NCI-H345 (cell line): ENCODE measurements at regions not wholly inside any gene's neighbourhood (a gene's known extent, or its start where the extent isn't known, plus 50 kb on each side); places are given as distances from the start of the nearest gene placed in this dataset.

Experiments
- DNase-seq: peaks from one replicate; lab custom pipeline; 2025; lab: John Stamatoyannopoulos, UW

DNA sequence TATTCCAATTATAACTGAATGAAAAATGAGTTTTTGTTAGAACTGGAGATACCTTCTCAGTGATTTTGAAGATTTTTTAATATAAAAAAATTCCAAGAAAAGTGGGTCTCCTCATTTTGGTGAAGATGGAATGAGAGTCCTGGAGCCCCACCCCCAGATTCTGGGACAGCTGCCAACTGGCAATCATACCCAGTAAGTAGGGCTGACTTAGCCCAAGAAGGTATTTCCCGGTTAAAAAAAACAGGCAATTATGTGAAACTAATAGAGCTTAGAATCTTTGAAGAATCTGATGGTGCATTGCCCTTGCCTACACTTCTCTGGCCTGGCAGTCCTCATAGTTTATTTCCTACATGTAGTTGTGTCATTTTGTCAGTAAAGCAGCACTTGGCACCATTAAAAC lies 52.8 kb upstream of the VWDE start:
- DNase-seq: peak; percentile 22

DNA sequence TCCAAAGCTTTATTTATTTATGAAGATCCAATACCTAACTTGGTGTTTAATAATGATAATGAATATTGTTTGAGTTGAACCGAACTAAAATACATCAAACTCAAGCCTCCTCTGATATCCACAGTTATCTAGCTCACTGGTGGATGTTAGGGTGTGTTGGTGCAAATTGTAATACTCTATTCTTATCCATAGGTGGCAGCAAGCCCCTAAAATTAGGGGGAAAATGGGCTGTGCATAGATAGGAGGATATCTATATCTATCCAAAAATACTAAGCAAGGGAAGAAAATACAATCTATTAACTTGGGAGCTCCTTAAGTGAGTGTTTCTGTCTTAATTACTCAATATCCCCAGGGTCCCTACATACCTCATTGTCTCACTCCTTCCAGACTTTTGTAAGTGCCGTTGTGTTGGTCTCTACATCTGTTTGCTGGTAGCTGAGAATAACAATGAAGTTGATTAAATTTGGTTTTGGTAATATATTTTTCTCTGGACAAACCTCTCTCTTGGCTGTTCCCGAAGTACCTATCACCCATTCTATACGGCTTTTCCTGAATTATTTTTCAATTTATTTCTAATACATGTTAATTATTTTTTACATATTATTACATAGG lies 55.0 kb upstream of the VWDE start:
- DNase-seq: peak; percentile 59

DNA sequence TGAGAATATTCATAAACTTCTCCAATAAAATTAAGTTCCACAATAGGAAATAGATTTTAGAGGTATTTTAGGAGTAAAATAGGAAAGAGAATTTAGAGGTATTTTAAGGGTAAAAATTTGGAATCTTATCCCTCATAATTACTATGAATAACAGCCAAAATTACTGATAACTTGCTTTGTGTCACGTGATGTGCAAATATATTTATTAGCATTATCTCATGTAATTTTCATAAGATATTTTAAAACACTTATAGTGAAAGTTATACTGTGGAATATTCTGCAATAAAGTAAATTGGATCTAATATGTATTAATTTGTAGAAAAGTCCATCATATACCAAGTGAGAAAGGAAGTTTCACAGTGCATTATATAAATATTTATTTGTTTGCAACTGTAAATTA lies 64.2 kb upstream of the VWDE start:
- DNase-seq: no peak

DNA sequence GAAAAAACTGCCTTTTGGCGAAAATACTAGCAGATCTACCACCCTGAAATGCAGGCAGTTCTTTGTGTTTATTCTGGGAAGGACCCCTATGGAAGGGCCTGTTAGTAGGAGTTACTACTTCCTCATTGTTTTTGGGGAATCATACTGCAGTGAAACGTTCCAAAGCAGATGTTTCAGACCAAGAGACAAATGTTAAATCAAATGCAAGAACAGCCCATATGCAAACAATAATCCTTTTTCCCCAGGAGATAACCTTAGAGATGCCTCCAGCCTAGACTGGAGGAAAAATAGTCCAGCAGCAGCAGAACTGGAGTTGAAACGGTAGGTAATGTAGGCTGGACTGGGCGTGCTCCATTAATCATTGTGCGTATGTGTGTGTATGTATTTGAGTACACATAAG lies 65.9 kb upstream of the VWDE start:
- no peak for DNase-seq

DNA sequence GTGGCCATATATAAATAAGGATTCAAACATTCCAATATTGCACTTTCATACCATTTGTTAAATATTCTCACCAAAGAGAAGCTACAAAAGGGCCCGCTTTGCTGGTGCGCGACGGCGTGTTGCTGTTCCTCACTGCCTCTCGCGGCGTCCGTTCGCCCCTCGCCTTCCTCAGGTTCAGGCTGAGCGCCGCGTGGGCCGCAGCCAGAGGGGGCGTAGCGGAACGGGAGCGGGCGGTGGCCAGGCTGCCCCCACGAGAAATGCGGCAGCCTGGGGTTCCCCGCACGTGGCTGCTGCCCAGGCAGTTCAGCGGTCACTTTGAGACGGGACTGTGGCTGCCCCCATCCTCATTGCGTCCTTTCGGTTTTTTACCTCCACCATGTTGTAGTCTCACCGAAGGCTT lies 67.3 kb upstream of the VWDE start:
- DNase-seq: no peak

DNA sequence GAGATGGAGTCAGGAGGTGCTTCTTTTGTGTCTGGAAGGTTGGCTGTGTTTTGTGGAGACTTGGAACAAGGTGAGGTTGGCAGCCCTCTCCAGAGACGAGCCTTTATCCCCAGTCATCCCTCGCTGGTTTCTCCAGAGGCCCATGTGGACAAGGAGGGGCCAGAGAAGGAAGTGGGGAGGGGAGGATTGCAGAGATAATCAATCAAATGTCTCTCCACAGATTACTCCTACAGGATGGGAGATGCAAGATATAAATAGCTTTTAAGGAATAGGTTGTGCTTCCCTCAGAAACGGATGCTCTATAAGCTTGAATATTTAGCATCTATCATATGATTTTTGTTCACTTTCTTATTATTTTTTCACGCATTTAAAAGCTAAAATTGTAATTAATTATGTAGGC lies 70.4 kb upstream of the VWDE start:
- no peak for DNase-seq

DNA sequence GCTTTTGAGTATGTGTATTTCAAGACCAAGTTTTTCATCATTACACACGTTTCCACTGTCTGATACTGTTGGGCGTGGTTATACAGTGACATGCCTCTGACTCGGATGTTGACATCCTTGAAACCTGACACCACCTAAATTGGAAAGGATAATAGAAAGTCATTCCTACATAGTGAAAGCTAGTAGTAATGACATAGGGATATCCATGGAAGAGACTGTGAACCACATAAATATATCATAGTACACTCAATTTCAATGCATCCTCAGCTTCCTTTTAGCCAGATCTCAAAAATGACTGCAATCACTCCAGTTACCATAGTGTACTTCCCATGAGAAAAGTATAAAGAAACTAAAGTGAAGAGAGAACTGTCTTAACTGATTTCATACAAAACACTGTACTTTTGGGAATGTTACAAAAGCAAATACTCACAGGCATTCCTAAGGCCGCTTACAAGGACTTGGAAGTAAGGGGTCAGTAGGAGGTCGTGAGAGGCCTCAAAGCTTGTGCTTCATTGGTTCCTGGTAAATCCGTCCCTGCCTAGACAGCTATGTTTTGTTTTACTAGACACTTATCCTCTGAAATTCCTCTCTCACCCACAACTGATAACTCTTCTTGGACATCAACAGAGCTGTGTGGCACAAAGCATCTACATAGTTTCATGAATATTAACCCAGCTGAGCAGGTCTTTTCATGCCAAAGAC lies 71.8 kb upstream of the VWDE start:
- peak; percentile 45 for DNase-seq

DNA sequence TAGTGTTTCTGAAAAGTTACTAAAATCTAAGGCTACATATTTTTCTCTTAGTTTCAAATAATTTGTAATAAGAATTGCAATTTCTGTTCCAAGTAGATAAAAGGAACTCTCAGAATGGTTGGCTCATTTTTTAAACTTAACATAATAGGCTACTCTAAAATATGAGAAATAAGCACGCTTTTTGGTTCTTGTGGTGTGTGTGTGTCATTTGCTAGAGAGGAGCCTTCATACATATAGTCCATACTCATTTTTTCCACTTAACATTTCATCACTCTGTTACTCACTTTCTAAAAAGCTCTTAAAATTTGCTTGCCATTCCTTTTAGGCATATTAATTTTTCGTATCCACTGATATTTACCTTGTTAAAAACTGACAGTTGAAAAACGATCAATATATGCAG lies 74.0 kb upstream of the VWDE start:
- no peak for DNase-seq

DNA sequence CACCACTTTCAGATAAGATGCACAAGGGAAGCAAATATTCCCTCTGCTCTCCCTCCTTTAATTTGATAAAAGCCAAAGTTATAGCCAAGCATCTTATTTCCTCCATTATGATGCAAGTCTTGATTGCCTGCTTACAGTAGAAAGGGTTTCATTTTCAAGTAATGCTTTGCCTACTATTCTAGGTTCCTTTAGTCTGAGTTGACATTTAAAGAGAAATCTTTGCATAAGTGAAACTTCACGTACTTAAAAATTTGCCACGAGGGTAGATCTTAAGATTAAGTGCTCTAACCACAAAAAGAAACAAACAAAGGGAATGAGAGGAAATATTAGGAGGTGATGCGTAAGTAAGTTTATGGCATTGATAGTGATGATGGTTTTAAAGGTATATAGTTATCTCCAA lies 78.1 kb upstream of the VWDE start:
- DNase-seq: no peak

DNA sequence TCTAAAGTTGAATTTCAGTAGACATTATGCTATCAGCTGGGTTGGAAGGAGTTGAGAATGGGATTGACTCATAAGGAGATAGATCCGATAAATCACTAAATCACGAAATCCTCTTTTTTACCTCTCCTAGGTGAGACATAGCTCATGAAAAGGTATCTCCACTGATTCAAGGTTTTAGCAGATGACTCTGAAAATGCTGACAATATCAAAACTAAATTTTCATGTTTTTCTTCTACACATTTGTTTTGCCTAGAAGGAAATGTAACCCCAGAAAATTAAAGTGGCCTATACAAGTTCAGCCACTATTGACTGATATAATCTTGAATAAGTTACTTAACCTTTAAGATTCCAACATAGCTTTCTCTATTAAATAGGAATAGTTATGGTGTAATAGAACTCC lies 82.2 kb upstream of the VWDE start:
- DNase-seq: no peak

DNA sequence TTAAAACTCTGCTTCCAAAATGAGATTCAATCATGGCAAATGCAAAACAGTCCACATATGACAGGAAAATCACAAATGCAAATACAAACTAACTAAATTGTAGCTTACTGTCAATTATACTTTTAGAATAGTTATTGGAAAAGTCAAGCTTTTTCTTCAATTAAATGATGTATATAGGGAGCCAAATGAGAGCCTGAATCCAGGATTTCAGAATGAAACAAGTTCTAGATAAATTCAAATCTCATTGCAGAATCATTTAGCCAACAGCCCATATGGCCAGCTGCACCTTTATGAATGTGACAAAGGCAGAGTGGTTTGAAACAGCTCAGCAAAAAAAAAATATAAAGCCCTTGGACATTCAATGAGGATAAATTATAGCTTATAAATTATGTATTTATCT lies 82.2 kb upstream of the SCIN start:
- no peak for DNase-seq

DNA sequence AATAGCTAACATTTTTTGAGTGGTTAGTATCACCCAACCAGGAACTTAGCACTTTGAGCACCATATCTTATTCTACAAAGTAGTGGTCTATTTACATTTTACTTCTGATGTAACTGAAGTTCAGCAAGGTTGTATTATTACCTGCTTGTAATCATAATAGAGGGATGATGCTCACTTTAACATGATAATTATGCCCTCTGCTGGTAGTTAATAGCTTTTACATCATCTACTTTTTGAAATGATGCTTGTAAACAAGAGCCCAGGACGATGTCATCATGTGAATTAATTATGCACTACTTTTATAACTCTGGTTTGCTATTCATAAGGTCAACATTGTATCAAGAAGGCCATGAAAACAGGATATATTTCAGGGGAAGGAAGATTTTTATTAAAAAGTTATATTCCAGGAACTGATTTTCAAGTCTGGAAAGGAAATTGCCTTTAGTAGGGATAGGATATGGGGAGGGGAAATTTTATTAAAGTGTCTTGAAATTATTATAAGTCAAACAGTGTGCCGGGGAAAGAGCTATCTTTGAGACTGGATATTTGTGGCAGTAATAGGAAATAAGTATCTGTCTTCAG lies 80.3 kb upstream of the SCIN start:
- DNase-seq: peak; percentile 64

DNA sequence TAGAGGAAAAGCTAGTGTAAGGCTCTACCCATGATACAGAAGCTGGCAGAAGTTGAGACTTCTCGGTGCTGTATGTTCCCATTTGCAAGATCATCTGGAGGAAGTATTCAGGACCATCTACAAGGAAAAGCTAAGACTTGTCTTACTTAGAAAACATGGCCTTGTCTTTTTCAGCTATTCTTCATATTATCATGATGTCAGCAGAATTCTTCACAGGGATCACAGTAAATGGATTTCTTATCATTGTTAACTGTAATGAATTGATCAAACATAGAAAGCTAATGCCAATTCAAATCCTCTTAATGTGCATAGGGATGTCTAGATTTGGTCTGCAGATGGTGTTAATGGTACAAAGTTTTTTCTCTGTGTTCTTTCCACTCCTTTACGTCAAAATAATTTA lies 79.6 kb upstream of the SCIN start:
- no peak for DNase-seq

DNA sequence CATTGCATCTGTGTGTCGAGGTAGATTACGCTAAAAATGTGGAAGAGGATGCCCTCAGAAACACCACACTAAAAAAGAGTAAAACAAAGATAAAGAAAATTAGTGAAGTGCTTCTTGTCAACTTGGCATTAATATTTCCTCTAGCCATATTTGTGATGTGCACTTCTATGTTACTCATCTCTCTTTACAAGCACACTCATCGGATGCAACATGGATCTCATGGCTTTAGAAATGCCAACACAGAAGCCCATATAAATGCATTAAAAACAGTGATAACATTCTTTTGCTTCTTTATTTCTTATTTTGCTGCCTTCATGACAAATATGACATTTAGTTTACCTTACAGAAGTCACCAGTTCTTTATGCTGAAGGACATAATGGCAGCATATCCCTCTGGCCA lies 79.0 kb upstream of the SCIN start:
- DNase-seq: no peak

DNA sequence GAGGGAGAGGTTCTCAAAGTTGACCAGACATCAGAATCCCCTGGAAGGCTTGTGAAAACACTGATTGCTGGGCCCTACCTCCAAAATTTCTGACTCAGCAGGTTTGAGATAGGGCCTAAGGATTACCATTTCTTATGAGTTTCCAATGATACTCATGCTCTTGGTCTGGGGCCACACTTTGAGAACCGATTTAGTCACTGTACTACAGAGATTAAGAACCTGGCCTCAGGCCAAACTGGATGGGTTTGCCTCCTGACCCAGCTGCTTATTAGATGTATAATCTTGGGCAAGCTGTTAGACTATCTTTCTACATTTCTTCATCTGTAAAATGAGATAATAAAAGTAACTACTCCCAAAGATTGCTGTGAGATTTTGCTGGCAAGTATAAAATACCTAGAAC lies 77.1 kb upstream of the SCIN start:
- DNase-seq: no peak

DNA sequence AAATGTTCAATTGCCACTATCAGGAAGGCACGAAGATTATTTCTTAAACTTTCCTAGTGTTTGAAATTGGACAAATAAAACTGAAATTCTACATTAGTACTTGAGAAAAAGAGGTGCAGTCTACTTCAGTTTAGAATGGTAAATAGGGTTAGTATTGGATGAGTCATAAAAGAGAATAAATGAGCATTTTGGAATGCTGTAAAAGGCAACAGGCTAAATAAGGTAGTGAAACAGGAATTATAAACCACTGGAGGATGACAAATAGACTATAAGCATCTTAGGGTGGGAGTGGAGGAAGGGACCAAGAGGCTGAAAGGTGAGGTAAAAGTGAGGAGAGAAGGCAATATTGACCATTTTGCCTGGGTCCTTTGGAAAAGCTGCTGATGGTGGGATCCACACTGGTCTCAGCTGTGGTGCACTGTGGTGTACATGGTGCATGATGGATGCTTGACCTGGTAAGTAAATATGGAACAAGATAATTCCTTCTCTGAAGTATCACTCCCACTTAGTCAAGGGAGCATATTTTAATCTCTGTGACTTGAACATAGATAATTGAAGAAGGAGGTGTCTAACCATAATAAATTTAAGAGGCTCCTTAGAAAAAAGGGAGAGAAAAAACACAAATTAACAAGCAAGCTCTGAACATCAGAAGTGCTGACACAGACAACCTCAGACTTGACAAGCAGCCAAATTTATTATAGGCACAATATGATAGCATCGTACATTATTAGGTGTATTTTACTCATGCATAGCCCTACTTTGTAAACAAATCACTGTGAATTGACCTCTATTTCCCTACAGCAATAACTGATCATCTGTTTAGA lies 76.4 kb upstream of the SCIN start:
- no peak for DNase-seq

DNA sequence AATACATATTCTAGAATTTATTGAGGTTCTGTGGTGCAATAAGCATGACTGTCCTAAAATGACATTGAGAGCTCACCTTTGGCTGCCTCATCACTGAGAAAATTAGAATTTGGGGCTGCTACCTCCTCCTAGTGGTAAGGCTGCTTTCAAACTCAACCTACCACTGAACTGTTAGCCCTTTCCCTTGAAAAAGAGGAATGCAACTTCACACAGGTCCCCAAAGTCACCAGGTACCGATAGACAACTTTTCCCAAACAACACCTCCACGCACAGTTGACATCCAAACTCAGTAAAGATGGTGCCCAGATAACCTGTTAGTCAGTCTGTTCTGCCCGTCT lies 75.9 kb upstream of the SCIN start:
- DNase-seq: no peak

DNA sequence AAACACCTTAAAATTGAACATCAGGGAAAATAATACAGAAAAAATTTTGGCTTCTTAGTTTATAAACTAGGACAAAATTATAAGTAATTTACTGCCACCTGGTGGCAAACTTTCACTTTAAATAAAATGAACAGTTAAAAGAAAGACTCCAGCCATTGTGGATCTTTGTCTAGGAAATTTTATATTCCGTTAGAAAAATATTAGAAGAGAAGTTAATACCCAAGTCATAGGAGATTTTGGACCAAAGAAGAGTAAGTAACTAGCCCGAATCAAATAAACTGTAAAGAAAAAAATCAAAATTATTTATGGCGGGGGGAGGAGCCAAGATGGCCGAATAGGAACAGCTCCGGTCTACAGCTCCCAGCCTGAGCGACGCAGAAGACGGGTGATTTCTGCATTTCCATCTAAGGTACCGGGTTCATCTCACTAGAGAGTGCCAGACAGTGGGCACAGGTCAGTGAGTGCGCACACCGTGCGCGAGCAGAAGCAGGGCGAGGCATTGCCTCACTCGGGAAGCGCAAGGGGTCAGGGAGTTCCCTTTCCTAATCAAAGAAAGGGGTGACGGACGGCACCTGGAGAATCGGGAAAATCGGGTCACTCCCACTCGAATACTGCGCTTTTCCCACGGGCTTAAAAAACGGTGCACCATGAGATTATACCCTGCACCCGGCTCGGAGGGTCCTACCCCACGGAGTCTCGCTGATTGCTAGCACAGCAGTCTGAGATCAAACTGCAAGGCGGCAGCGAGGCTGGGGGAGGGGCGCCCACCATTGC lies 73.4 kb upstream of the SCIN start:
- DNase-seq: peak; percentile 82

DNA sequence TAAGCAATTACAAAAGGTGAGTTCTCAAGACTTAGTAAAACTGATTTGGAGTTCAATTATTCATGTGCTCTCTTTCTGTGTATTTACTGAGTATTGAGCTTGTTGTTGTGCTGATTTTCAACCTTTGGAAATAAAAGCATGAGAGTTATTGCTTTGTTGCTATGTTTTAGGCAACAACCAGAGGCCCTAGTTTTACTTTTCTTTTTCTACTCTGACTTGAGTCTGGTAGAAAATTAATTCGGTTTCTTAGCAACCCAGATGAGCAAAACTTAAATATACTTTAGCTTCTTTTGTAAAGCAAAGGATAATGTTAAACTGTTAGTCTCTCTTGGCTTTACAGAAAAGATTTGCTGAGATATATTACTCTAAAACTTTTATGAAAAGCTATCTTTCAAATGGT lies 66.4 kb upstream of the SCIN start:
- DNase-seq: no peak

DNA sequence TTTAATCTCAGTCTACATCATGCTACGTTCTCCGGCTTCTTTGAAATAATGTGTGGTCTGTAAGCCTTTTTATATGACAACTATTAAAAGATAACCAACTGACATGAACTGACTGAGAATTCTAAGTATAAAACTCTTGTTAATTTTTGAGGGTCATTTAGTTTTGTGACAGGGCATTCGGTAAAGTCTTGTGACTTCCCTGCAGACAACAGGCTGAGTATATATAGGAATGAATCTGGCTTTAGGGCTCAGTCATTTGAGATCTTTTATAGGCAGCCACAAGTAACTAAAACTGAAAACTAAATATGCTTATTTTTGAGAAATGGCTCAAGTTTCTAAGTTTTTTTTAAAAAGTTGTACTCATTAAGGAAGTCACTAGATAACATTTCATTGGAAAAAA lies 62.5 kb upstream of the SCIN start:
- no peak for DNase-seq

DNA sequence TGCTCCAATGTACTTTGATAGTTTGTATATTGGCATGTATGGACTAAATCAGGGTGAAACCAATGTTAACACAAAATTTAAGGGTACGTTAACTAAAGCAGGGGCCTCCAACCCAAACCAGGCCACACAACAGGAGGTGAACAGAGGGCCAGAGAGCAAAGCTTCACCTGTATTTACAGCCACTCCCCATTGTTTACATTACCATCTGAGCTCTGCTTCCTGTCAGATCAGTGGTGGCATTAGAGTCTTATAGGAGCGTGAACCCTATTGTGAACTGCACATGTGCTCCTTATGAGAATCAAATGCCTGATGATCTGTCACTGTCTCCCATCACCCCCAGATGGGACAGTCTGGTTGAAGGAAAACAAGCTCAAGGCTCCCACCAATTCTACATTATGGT lies 62.0 kb upstream of the SCIN start:
- DNase-seq: no peak

DNA sequence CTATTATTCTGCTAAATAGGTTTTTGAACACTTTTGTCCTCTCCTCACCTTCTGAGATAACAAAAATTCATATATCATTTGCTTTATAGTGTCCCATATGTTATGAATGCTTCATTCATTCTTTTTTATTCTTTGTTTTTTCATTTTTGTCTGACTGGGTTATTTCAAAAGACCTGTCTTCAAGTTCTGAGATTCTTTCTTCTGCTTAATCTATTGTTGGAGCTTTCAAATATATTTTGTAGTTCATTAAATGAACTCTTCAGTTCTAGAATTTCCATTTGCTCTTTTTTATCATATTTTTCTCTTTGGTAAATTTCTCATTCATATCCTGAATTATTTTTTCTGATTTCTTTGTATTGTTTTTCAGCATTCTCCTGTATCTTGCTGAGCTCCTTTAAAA lies 53.1 kb upstream of the SCIN start:
- DNase-seq: no peak
